Smooth muscle cell (in vitro differentiated cells): ENCODE measurements at regions not wholly inside any gene's neighbourhood (a gene's known extent, or its start where the extent isn't known, plus 50 kb on each side); places are given as distances from the start of the nearest gene placed in this dataset.
"Not testable (repeated sequence)": the region's sequence is repeated elsewhere in the genome, so short reads cannot be mapped to it uniquely, and the experiment has no call there.

Experiments used
- DNase-seq: peaks from one replicate; lab custom pipeline; 2025; ENCODE audit not compliant: unreplicated experiment; lab: John Stamatoyannopoulos, UW
- H2AFZ ChIP-seq: fragments of 200-600 bp; sonication (generic); 2 replicates; pipeline ENCODE4 v1.6.0; 2016; ENCODE audit warnings: antibody characterized with exemption, low read depth, mild to moderate bottlenecking
- H3F3A ChIP-seq: fragments of 200-600 bp; sonication (generic); 2 replicates; pipeline ENCODE4 v1.6.0; 2017; ENCODE audit warnings: antibody characterized with exemption, low read depth
- H3K27ac ChIP-seq: fragments of 200-600 bp; sonication (generic); 2 replicates; pipeline ENCODE4 v1.5.1; 2016; ENCODE audit warnings: low read depth, mild to moderate bottlenecking
- H3K27me3 ChIP-seq: fragments of 200-600 bp; sonication (generic); 2 replicates; pipeline ENCODE4 v1.6.1; 2016; ENCODE audit warnings: low read depth, mild to moderate bottlenecking
- H3K36me3 ChIP-seq: fragments of 200-600 bp; sonication (generic); 2 replicates; pipeline ENCODE4 v1.5.1; 2016; ENCODE audit warnings: low read depth
- H3K4me1 ChIP-seq: fragments of 200-600 bp; sonication (generic); 2 replicates; pipeline ENCODE4 v1.5.1; 2016; ENCODE audit warnings: low read depth
- H3K4me2 ChIP-seq: fragments of 200-600 bp; sonication (generic); 2 replicates; pipeline ENCODE4 v1.6.0; 2016; ENCODE audit warnings: mild to moderate bottlenecking
- H3K4me3 ChIP-seq: fragments of 200-600 bp; sonication (generic); 2 replicates; pipeline ENCODE4 v1.5.1; 2016; ENCODE audit warnings: mild to moderate bottlenecking
- H3K79me2 ChIP-seq: fragments of 200-600 bp; sonication (generic); 2 replicates; pipeline ENCODE4 v1.6.0; 2016; ENCODE audit warnings: low read depth, mild to moderate bottlenecking
- H3K9ac ChIP-seq: fragments of 200-600 bp; sonication (generic); 2 replicates; pipeline ENCODE4 v1.6.0; 2016; ENCODE audit warnings: low read depth
- H3K9me3 ChIP-seq: fragments of 200-600 bp; sonication (generic); replicated peaks from 2 replicates; pipeline ENCODE4 v1.5.1; 2016; ENCODE audit warnings: low read depth
- H4K20me1 ChIP-seq: fragments of 200-600 bp; sonication (generic); 2 replicates; pipeline ENCODE4 v1.6.0; 2016; ENCODE audit warnings: low read depth
- WGBS: methylation state at CpG from one replicate; pipeline ENCODE4 v1.1.7; 2016; ENCODE audit warnings: low lambda C conversion rate; 5-methylcytosine and 5-hydroxymethylcytosine counted together
- TF ChIP-seq, protein P1 (sequence below): fragments of 200-600 bp; sonication (generic); IDR thresholded peaks from 2 replicates; pipeline ENCODE4 v1.5.1; 2017; ENCODE audit warnings: borderline replicate concordance, mild to moderate bottlenecking, antibody characterized with exemption; ENCODE audit not compliant: insufficient read depth, poor library complexity, severe bottlenecking

DNA sequence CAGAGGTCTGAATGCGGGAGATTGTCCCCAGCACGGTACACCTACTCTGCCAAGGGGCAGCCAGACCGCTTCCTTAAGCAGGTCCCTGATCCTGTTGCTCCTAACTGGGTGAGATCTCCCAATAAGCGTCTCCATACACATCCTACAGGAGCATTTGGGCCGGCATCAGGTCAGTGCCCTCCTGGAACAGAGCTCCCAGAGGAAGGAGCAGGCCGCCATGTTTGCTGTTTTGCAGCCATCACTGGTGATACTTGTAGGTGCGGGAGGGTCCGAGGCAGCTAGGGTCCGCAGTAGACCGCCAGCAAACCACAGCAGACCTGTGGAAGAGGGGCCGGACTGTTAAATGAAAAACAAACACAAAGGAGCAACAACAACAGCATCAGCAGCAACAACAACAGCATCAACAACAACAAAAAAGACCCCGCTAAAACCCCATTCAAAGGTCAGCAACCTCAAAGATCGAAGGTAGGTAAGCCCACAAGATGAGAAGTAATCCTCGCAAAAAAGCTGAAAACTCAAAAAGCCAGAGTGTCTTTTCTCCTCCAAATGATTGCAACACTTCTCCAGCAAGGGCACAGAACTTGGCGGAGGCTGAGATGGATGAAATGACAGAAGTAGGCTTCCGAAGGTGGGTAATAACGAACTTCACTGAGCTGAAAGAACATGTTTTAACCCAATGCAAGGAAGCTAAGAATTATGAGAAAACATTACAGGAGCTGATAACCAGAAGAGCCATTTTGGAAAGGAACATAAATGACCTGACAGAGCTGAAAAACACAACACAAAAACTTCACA is 79.0 kb upstream of the CDH7 start:
- WGBS = 94% methylated on average over 17 of the region's 17 CpGs
- no peak overlapping the region for H3K27ac ChIP-seq
- DNase-seq = no peak

DNA sequence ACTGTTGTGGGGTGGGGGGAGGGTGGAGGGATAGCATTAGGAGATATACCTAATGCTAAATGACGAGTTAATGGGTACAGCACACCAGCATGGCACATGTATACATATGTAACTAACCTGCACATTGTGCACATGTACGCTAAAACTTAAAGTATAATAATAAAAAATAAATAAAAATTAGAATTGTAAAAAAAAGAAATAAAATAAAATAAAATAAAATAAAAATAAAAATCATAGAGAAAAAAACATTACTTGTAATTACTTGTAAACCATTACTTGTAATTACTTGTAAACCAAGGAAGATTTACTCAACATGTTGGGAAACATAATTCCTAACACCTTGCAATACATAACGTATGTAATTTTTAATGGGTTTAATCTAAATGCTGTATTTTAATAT is 80.7 kb upstream of the CDH7 start:
- H2AFZ ChIP-seq, H3K27ac ChIP-seq, DNase-seq, H3F3A ChIP-seq, H3K4me2 ChIP-seq, H3K79me2 ChIP-seq, H3K27me3 ChIP-seq, H3K9me3 ChIP-seq, H3K9ac ChIP-seq, H3K4me1 ChIP-seq, H3K36me3 ChIP-seq, H3K4me3 ChIP-seq, H4K20me1 ChIP-seq: not testable (repeated sequence)
- WGBS = 93% methylated on average over 3 of the region's 3 CpGs

More for the DNA sequence above, 79.0 kb upstream of the CDH7 start:
- no peak overlapping the region for H3K4me3 ChIP-seq
- TF ChIP-seq, protein P1, sequence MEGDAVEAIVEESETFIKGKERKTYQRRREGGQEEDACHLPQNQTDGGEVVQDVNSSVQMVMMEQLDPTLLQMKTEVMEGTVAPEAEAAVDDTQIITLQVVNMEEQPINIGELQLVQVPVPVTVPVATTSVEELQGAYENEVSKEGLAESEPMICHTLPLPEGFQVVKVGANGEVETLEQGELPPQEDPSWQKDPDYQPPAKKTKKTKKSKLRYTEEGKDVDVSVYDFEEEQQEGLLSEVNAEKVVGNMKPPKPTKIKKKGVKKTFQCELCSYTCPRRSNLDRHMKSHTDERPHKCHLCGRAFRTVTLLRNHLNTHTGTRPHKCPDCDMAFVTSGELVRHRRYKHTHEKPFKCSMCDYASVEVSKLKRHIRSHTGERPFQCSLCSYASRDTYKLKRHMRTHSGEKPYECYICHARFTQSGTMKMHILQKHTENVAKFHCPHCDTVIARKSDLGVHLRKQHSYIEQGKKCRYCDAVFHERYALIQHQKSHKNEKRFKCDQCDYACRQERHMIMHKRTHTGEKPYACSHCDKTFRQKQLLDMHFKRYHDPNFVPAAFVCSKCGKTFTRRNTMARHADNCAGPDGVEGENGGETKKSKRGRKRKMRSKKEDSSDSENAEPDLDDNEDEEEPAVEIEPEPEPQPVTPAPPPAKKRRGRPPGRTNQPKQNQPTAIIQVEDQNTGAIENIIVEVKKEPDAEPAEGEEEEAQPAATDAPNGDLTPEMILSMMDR = no peak
- H2AFZ ChIP-seq = no peak overlapping the region
- H3K27me3 ChIP-seq = no peaks in the 10 kb centered on the region
- H3F3A ChIP-seq = no peaks in the 10 kb centered on the region
- no peaks in the 10 kb centered on the region for H3K79me2 ChIP-seq
- no peaks in the 10 kb centered on the region for H4K20me1 ChIP-seq
- no peaks in the 10 kb centered on the region for H3K36me3 ChIP-seq
- H3K9me3 ChIP-seq = no peaks in the 10 kb centered on the region
- no peak overlapping the region for H3K9ac ChIP-seq
- no peak overlapping the region for H3K4me2 ChIP-seq
- H3K4me1 ChIP-seq = no peaks in the 10 kb centered on the region

DNA sequence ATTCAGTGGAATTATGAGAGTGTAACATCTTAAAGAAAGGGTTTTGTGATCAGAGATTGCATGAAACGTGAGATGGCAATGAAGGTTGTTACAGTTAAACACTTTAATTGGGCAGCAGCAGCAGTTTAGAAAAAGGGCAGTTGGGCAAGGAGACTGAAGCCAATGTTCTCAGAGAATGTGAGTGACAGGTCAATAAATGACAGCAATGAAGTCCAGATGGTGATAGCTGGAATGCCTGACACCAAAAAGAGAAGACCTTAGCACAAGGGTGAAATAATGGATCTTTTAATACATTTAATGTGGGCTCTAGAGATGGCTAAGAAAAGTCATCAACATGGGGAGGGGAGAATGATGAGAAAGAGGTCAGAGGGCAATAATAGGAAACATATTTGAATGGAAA is 89.4 kb upstream of the CDH7 start:
- DNase-seq = no peak
- TF ChIP-seq, protein P1 = no peak

DNA sequence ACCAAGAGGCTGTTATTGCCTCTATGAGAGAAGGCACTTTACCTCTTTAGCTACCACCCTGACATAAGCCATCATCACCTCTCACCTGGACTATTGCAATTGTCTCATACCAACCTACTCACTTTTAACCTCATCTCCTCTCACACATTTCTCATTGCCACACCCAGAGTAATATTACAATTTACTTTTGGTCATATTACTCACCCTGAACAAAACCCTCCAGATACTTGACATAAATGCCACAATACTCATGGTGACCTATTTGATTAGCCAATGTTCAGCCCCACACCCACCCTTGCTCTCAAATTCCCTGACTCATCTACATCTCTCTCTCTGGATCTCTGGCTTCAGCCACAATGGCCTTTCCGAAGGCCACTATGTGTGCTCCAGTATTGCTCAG is 90.9 kb upstream of the CDH7 start:
- H3K79me2 ChIP-seq = no peaks in the 10 kb centered on the region
- H3K4me3 ChIP-seq = no peak overlapping the region
- H3K36me3 ChIP-seq = no peaks in the 10 kb centered on the region
- no peak for DNase-seq
- no peak overlapping the region for H2AFZ ChIP-seq
- no peaks in the 10 kb centered on the region for H3K27me3 ChIP-seq
- H3F3A ChIP-seq = no peaks in the 10 kb centered on the region
- no peaks in the 10 kb centered on the region for H4K20me1 ChIP-seq
- H3K9me3 ChIP-seq = no peaks in the 10 kb centered on the region
- H3K4me1 ChIP-seq = no peaks in the 10 kb centered on the region
- 100% methylated on average over 1 of the region's 1 CpG for WGBS
- no peak overlapping the region for H3K27ac ChIP-seq
- H3K4me2 ChIP-seq = no peak overlapping the region
- TF ChIP-seq, protein P1 = no peak
- H3K9ac ChIP-seq = no peak overlapping the region

More for the DNA sequence above, 89.4 kb upstream of the CDH7 start:
- Histone ChIP-seq H3K4me1 (no peaks in the 10 kb centered on the region), H3K4me2 (no peak overlapping the region), H3K27ac (no peak overlapping the region), H3K4me3 (no peak overlapping the region), H3K36me3 (no peaks in the 10 kb centered on the region), H3K9ac (no peak overlapping the region), H4K20me1 (no peaks in the 10 kb centered on the region), H3K9me3 (no peaks in the 10 kb centered on the region), H3K79me2 (no peaks in the 10 kb centered on the region), H2AFZ (no peak overlapping the region), H3F3A (no peaks in the 10 kb centered on the region), H3K27me3 (no peaks in the 10 kb centered on the region)
- 86% methylated on average over 1 of the region's 1 CpG for WGBS
